Endothelial cell of umbilical vein (primary cell): ENCODE measurements at regions not wholly inside any gene's neighbourhood (a gene's known extent, or its start where the extent isn't known, plus 50 kb on each side); places are given as distances from the start of the nearest gene placed in this dataset.

Experiments used
- BruUV-seq: library from RNA; stranded (reverse); fragments of 400-500 nt; replicated peaks from 2 replicates; lab custom pipeline; 2021; lab: Mats Ljungman, UMichigan
- CTCF ChIA-PET: fragments of 300-600, 350-600 bp; sonication (Branson Sonifier 250); formaldehyde crosslinking; loops from one replicate; lab custom pipeline; 2021; ENCODE audit warnings: antibody characterized with exemption, inconsistent platforms; lab: Charles Lee
- POLR2A ChIA-PET: fragments of 300-600, 350-600 bp; sonication (Branson Sonifier 250); formaldehyde crosslinking; loops from one replicate; lab custom pipeline; 2021; ENCODE audit warnings: antibody characterized with exemption, inconsistent platforms; lab: Charles Lee
- DNase-seq: peaks from one replicate; pipeline ENCODE4 v3.0.0-alpha.2; 2011; ENCODE audit warnings: low read depth, low spot score
- FAIRE-seq: peaks from 2 replicates; lab custom pipeline; 2011; peaks lifted over from hg19 to GRCh38; lab: Jason Lieb, UNC
- H2AFZ ChIP-seq: 2 replicates; pipeline ENCODE4 v1.6.0; 2012; ENCODE audit warnings: low read depth, low read length, control low read depth, inconsistent platforms
- H3K27ac ChIP-seq: 2 replicates; pipeline ENCODE4 v1.5.1; 2011; ENCODE audit warnings: low read depth, mild to moderate bottlenecking, control low read depth, low read length, moderate library complexity; ENCODE audit not compliant: insufficient read depth
- H3K27me3 ChIP-seq, 2 experiments: 2 replicates each; pipeline versions ENCODE4 v1.6.0 to v1.6.1; 2011; ENCODE audit warnings: low read length in 2 of 2, mixed read lengths in 1 of 2; ENCODE audit not compliant: control insufficient read depth in 2 of 2, insufficient read depth in 2 of 2
- H3K36me3 ChIP-seq, 2 experiments: 2 replicates in 1 of 2; 3 replicates in 1 of 2; pipeline ENCODE4 v1.5.1; 2011; ENCODE audit warnings: low read length in 2 of 2, mild to moderate bottlenecking in 1 of 2, moderate library complexity in 1 of 2; ENCODE audit not compliant: control insufficient read depth in 2 of 2, insufficient read depth in 2 of 2; ENCODE audit errors: extremely low read depth in 1 of 2
- H3K4me1 ChIP-seq: 3 replicates; pipeline ENCODE4 v1.5.1; 2011; ENCODE audit warnings: mild to moderate bottlenecking, low read length; ENCODE audit not compliant: control insufficient read depth, insufficient read depth; ENCODE audit errors: extremely low read depth
- H3K4me2 ChIP-seq: 2 replicates; pipeline ENCODE4 v1.6.1; 2011; ENCODE audit warnings: low read length, control low read depth, mixed read lengths; ENCODE audit not compliant: insufficient read depth
- H3K4me3 ChIP-seq, 3 experiments: fragments of 200-600 bp in 1 of 3; sonication (generic), shearing (Covaris generic) in 1 of 3; replicated peaks in 1 of 3; 2 replicates each; pipeline ENCODE4 v1.5.1; 2011 to 2016; ENCODE audit warnings: control low read depth in 3 of 3, low read length in 3 of 3, mild to moderate bottlenecking in 2 of 3, inconsistent platforms in 1 of 3, low read depth in 1 of 3, moderate library complexity in 1 of 3; ENCODE audit not compliant: insufficient read depth in 1 of 3
- H3K79me2 ChIP-seq: 2 replicates; pipeline ENCODE4 v1.6.0; 2012; ENCODE audit warnings: low read length, inconsistent platforms; ENCODE audit not compliant: control insufficient read depth, insufficient read depth
- H3K9ac ChIP-seq: replicated peaks from 2 replicates; pipeline ENCODE3; 2011; ENCODE audit warnings: low read length, control low read depth; ENCODE audit not compliant: insufficient read depth; ENCODE audit errors: extremely low read depth
- H3K9me1 ChIP-seq: replicated peaks from 3 replicates; pipeline ENCODE4 v1.6.0; 2011; ENCODE audit warnings: mild to moderate bottlenecking, low read length; ENCODE audit not compliant: control insufficient read depth, insufficient read depth; ENCODE audit errors: extremely low read depth
- H3K9me3 ChIP-seq: replicated peaks from 2 replicates; pipeline ENCODE4 v1.5.1; 2012; ENCODE audit warnings: low read length, inconsistent platforms; ENCODE audit not compliant: control insufficient read depth, insufficient read depth
- H4K20me1 ChIP-seq: replicated peaks from 2 replicates; pipeline ENCODE3; 2011; ENCODE audit warnings: mild to moderate bottlenecking, low read length; ENCODE audit not compliant: control insufficient read depth, insufficient read depth; ENCODE audit errors: extremely low read depth
- CTCF ChIP-seq, 2 donors: IDR thresholded peaks; 1 replicate in 1 of 2; 2 replicates in 1 of 2; pipeline ENCODE4 v1.5.1; 2011; ENCODE audit warnings: low read length in 2 of 2, mild to moderate bottlenecking in 2 of 2, moderate library complexity in 2 of 2, control low read depth in 1 of 2, inconsistent platforms in 1 of 2, low read depth in 1 of 2; ENCODE audit not compliant: insufficient read depth in 1 of 2; ENCODE audit errors: extremely low read depth in 1 of 2
- EZH2 ChIP-seq: IDR thresholded peaks from 2 replicates; pipeline ENCODE4 v1.6.1; 2012; ENCODE audit warnings: borderline replicate concordance, low read depth, mild to moderate bottlenecking, moderate library complexity, low read length, inconsistent platforms; ENCODE audit not compliant: severe bottlenecking
- FOS ChIP-seq: IDR thresholded peaks from 2 replicates; pipeline ENCODE4 v1.6.1; 2011; ENCODE audit warnings: mild to moderate bottlenecking, low read length, moderate library complexity, borderline replicate concordance; ENCODE audit not compliant: insufficient read depth
- GATA2 ChIP-seq: IDR thresholded peaks from 2 replicates; pipeline ENCODE4 v1.7.0; 2011; ENCODE audit warnings: low read depth, mild to moderate bottlenecking, moderate library complexity, mixed read lengths, low read length; ENCODE audit not compliant: insufficient read length, insufficient read depth
- JUN ChIP-seq: IDR thresholded peaks from 2 replicates; pipeline ENCODE4 v1.6.1; 2011; ENCODE audit warnings: borderline replicate concordance, low read depth; ENCODE audit not compliant: insufficient read length, insufficient read depth
- MYC ChIP-seq: IDR thresholded peaks from one replicate; pipeline ENCODE4 v1.6.1; 2011; ENCODE audit warnings: mild to moderate bottlenecking, low read depth, low read length
- POLR2A ChIP-seq: IDR thresholded peaks from 2 replicates; pipeline ENCODE4 v1.6.1; 2012; ENCODE audit warnings: low read depth, mild to moderate bottlenecking, control low read depth, low read length
- POLR2AphosphoS5 ChIP-seq: IDR thresholded peaks from 2 replicates; pipeline ENCODE4 v1.6.1; 2012; ENCODE audit warnings: low read depth, mild to moderate bottlenecking, control low read depth, low read length, moderate library complexity; ENCODE audit not compliant: insufficient read depth
- dilution Hi-C: fragments of 300-500 bp; cut with MboI; formaldehyde crosslinking; loops from one replicate; pipeline ENCODE4 v1.15.0; 2019; ENCODE audit warnings: low sequenced_read_pairs; ENCODE audit not compliant: extremely low pct_ligation_motif_present
- intact Hi-C: fragments of 100-400 bp; cut with micrococcal nuclease; formaldehyde crosslinking; loops from one replicate; pipeline ENCODE4 v1.10.0; 2022
- TF ChIP-seq, protein P1 (sequence below): IDR thresholded peaks from 2 replicates; pipeline ENCODE4 v1.6.1; 2011; ENCODE audit not compliant: insufficient read depth, insufficient read length

GRCh38 chr9:86459191-86459590, 105.0 kb upstream of the TUT7 start:
- H3K4me3 ChIP-seq: no peak overlapping the region
- CTCF ChIA-PET: no interaction called here
- intact Hi-C loops: no loop called here
- no peak for TF ChIP-seq CTCF (IDR thresholded peaks at IDR 0.05; ENCODE audit: extremely low read depth in 1 of 2, insufficient read depth in 1 of 2, low read depth in 1 of 2, low read length in 2 of 2)
- no peak for TF ChIP-seq FOS
- no peak for TF ChIP-seq JUN
- TF ChIP-seq, protein P1, sequence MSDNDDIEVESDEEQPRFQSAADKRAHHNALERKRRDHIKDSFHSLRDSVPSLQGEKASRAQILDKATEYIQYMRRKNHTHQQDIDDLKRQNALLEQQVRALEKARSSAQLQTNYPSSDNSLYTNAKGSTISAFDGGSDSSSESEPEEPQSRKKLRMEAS: no peak
- FAIRE-seq: no peak
- H3K27me3 ChIP-seq: no peaks in the 10 kb centered on the region
- H3K9ac ChIP-seq: no peak overlapping the region
- POLR2A ChIA-PET: no interaction called here
- no peaks in the 10 kb centered on the region for H3K36me3 ChIP-seq
- no TSS peak for BruUV-seq
- H3K4me1 ChIP-seq: no peaks in the 10 kb centered on the region
- H3K27ac ChIP-seq: no peak overlapping the region
- no peaks in the 10 kb centered on the region for H3K9me3 ChIP-seq
- no peaks in the 10 kb centered on the region for H4K20me1 ChIP-seq
- no peak overlapping the region for H2AFZ ChIP-seq
- no peaks in the 10 kb centered on the region for H3K9me1 ChIP-seq
- no peaks in the 10 kb centered on the region for H3K79me2 ChIP-seq
- dilution Hi-C loops: no loop called here
- no peak for DNase-seq
- no peak overlapping the region for H3K4me2 ChIP-seq

DNA sequence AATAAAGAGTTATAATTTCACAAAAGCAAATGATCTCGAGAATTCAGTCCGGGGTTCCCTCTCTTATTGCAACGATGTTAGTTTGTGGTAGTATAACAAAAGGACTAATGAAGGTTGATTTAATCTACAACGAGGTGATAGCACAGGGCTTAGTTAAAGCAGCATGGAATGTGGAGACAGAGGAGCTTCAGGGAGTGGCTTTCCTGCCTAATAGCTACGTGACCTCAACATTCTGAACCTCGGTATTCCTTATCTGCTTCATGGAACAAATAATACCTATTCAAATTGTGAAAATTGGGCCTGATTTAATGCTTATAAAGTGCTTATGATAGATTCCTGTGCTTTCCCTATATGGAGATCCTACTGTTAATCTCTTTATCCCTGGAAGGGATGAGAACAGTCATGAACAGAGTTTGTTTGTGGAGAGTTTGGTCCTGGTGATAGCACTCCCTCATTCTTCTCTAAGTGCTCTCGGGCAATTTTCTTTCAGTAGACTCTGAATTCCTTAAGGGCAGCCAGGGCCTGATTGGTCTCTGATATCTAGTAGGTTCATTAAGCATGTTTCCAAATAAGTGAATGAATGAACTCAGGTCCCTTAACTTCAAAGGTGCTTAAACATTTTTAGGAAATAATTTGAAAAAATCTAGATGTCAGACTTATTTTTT, 104.1 kb upstream of the TUT7 start:
- no peak for FAIRE-seq
- dilution Hi-C loops: no loop called here

More for the DNA sequence above, 104.1 kb upstream of the TUT7 start:
- H3K9me3 ChIP-seq: no peaks in the 10 kb centered on the region
- H3K27ac ChIP-seq: no peak overlapping the region
- H3K9ac ChIP-seq: no peak overlapping the region
- BruUV-seq: no TSS peak
- no peaks in the 10 kb centered on the region for H3K79me2 ChIP-seq
- intact Hi-C loops: no loop called here
- no peak overlapping the region for H3K4me3 ChIP-seq
- H3K4me2 ChIP-seq: no peak overlapping the region
- DNase-seq: no peak
- no peak for TF ChIP-seq EZH2
- no peak for TF ChIP-seq JUN
- TF ChIP-seq POLR2A: no peak
- TF ChIP-seq POLR2AphosphoS5: no peak
- no peak for TF ChIP-seq CTCF (IDR thresholded peaks at IDR 0.05; ENCODE audit: extremely low read depth in 1 of 2, insufficient read depth in 1 of 2, low read depth in 1 of 2, low read length in 2 of 2)
- TF ChIP-seq MYC: no peak
- TF ChIP-seq FOS: no peak
- TF ChIP-seq, protein P1: no peak
- TF ChIP-seq GATA2: no peak
- ChIA-PET POLR2A (no interaction called here), CTCF (interaction anchor here (0.9 kb wide), 1 partner anchor 25 kb away, joined by 3 read pairs; no protein-coding TSS in a partner anchor)
- H4K20me1 ChIP-seq: no peaks in the 10 kb centered on the region
- H3K27me3 ChIP-seq: no peaks in the 10 kb centered on the region
- H3K9me1 ChIP-seq: no peaks in the 10 kb centered on the region
- no peak overlapping the region for H2AFZ ChIP-seq
- no peaks in the 10 kb centered on the region for H3K36me3 ChIP-seq
- H3K4me1 ChIP-seq: no peaks in the 10 kb centered on the region
